ENCODE measurements at regions not wholly inside any gene's neighbourhood (a gene's known extent, or its start where the extent isn't known, plus 50 kb on each side); places are given as distances from the start of the nearest gene placed in this dataset.

GRCh38 chr3:188068342-188068741 lies 85.6 kb upstream of the LPP start:
- Histone ChIP-seq H3K36me3 (ENCODE audit: control insufficient read depth, insufficient read depth, low read length) (no peaks in the 10 kb centered on the region), H3K4me3 (ENCODE audit: low read depth, low read length) (no peak overlapping the region), H3K27me3 (ENCODE audit: control insufficient read depth, insufficient read depth, low read length) (no peaks in the 10 kb centered on the region)
- no peak for TF ChIP-seq CTCF (IDR thresholded peaks at IDR 0.05; ENCODE audit: insufficient read depth, low read depth, low read length)
- POLR2A ChIA-PET: no interaction called here
- DNase-seq (ENCODE audit: low read depth): no peak
- CTCF ChIA-PET: interaction anchor here (1.0 kb wide), 1 partner anchor 328 kb away, joined by 3 read pairs; no protein-coding TSS in a partner anchor

GRCh38 chr3:188071636-188072035 lies 82.3 kb upstream of the LPP start:
- Histone ChIP-seq H3K4me3 (ENCODE audit: low read depth, low read length) (no peak overlapping the region), H3K36me3 (ENCODE audit: control insufficient read depth, insufficient read depth, low read length) (no peaks in the 10 kb centered on the region), H3K27me3 (ENCODE audit: control insufficient read depth, insufficient read depth, low read length) (no peaks in the 10 kb centered on the region)
- POLR2A ChIA-PET: no interaction called here
- CTCF ChIA-PET: interaction anchor here (0.8 to 1.2 kb wide), 2 partner anchors 11 to 93 kb away, joined by 3 read pairs; no protein-coding TSS in a partner anchor
- no peak for TF ChIP-seq CTCF (IDR thresholded peaks at IDR 0.05; ENCODE audit: insufficient read depth, low read depth, low read length)
- no peak for DNase-seq (ENCODE audit: low read depth)

GRCh38 chr3:188076176-188076575 lies 77.8 kb upstream of the LPP start:
- POLR2A ChIA-PET: no interaction called here
- no peak for TF ChIP-seq CTCF (IDR thresholded peaks at IDR 0.05; ENCODE audit: insufficient read depth, low read depth, low read length)
- no peak for DNase-seq (ENCODE audit: low read depth)
- CTCF ChIA-PET: interaction anchor here (0.7 kb wide), 1 partner anchor 10 kb away, joined by 3 read pairs; no protein-coding TSS in a partner anchor
- no peak overlapping the region for H3K4me3 ChIP-seq (ENCODE audit: low read depth, low read length)
- H3K36me3 ChIP-seq (ENCODE audit: control insufficient read depth, insufficient read depth, low read length): no peaks in the 10 kb centered on the region
- no peaks in the 10 kb centered on the region for H3K27me3 ChIP-seq (ENCODE audit: control insufficient read depth, insufficient read depth, low read length)

GRCh38 chr3:188077160-188077799 lies 76.7 kb upstream of the LPP start:
- POLR2A ChIA-PET: no interaction called here
- no peaks in the 10 kb centered on the region for H3K27me3 ChIP-seq (ENCODE audit: control insufficient read depth, insufficient read depth, low read length)

DNA sequence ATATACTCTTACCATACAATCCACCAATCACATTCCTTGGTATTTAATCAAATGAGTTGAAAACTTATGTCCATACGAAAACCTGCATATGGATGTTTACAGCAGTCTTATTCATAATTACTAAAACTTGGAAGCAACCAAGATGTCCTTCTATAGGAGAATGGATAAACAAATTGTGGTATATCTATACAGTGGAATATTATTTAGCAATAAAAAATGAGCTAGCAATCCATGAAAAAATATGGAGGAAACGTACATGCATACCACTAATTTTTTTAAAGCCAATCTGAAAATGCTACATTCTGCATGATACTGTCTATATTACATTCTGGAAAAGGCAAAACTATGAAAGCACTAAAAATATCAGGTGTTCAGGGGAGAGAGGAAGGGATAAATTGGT lies 73.9 kb upstream of the LPP start:
- no peaks in the 10 kb centered on the region for H3K36me3 ChIP-seq (ENCODE audit: control insufficient read depth, insufficient read depth, low read length)
- ChIA-PET CTCF (no interaction called here), POLR2A (no interaction called here)

More at GRCh38 chr3:188077160-188077799, 76.7 kb upstream of the LPP start:
- H3K4me3 ChIP-seq (ENCODE audit: low read depth, low read length): no peak overlapping the region
- TF ChIP-seq CTCF (IDR thresholded peaks at IDR 0.05; ENCODE audit: insufficient read depth, low read depth, low read length): no peak
- DNase-seq (ENCODE audit: low read depth): no peak
- H3K36me3 ChIP-seq (ENCODE audit: control insufficient read depth, insufficient read depth, low read length): no peaks in the 10 kb centered on the region
- CTCF ChIA-PET: interaction anchor here (0.5 kb wide), 1 partner anchor 36 kb away, joined by 3 read pairs; no protein-coding TSS in a partner anchor

More for the DNA sequence above, 73.9 kb upstream of the LPP start:
- no peak for DNase-seq (ENCODE audit: low read depth)
- H3K4me3 ChIP-seq (ENCODE audit: low read depth, low read length): no peak overlapping the region
- H3K27me3 ChIP-seq (ENCODE audit: control insufficient read depth, insufficient read depth, low read length): no peaks in the 10 kb centered on the region
- TF ChIP-seq CTCF (IDR thresholded peaks at IDR 0.05; ENCODE audit: insufficient read depth, low read depth, low read length): no peak

All from BJ (cell line).